HL-60 (cell line): ENCODE measurements at regions not wholly inside any gene's neighbourhood (a gene's known extent, or its start where the extent isn't known, plus 50 kb on each side); places are given as distances from the start of the nearest gene placed in this dataset.
"Not testable (repeated sequence)": the region's sequence is repeated elsewhere in the genome, so short reads cannot be mapped to it uniquely, and the experiment has no call there.

Source experiments
- DNase-seq, 2 experiments: peaks; one replicate each; pipeline ENCODE4 v3.0.0-alpha.2; 2010 to 2020; ENCODE audit warnings: low read depth in 1 of 2, low spot score in 1 of 2
- H3K27ac ChIP-seq: fragments of 250-450 bp; sonication (Bioruptor Pico); replicated peaks from 2 replicates; pipeline ENCODE4 v1.5.1; 2020; ENCODE audit warnings: mild to moderate bottlenecking, moderate library complexity
- H3K27me3 ChIP-seq: fragments of 250-450 bp; sonication (Bioruptor Pico); 2 replicates; pipeline ENCODE4 v1.5.1; 2021; ENCODE audit warnings: mild to moderate bottlenecking, moderate library complexity; ENCODE audit not compliant: insufficient read depth, poor library complexity, severe bottlenecking
- H3K4me3 ChIP-seq: replicated peaks from 2 replicates; pipeline ENCODE4 v1.5.1; 2011; ENCODE audit warnings: mild to moderate bottlenecking, control low read depth, low read length; ENCODE audit not compliant: insufficient read depth
- GABPA ChIP-seq: IDR thresholded peaks from 2 replicates; pipeline ENCODE4 v1.6.1; 2012; ENCODE audit warnings: low read depth
- POLR2AphosphoS5 ChIP-seq: IDR thresholded peaks from 2 replicates; pipeline ENCODE4 v1.6.1; 2012; ENCODE audit warnings: low read depth
- SPI1 ChIP-seq: IDR thresholded peaks from 2 replicates; pipeline ENCODE4 v1.6.1; 2012; ENCODE audit warnings: low read depth, mild to moderate bottlenecking, borderline replicate concordance
- TF ChIP-seq, protein P1 (sequence below): IDR thresholded peaks from 2 replicates; pipeline ENCODE4 v1.6.1; 2012; ENCODE audit warnings: low read depth; ENCODE audit not compliant: insufficient replicate concordance
- TF ChIP-seq, protein P2 (sequence below): IDR thresholded peaks from one replicate; pipeline ENCODE4 v1.5.1; 2011; ENCODE audit warnings: low read length, control low read depth, inconsistent platforms; ENCODE audit not compliant: insufficient read depth

DNA sequence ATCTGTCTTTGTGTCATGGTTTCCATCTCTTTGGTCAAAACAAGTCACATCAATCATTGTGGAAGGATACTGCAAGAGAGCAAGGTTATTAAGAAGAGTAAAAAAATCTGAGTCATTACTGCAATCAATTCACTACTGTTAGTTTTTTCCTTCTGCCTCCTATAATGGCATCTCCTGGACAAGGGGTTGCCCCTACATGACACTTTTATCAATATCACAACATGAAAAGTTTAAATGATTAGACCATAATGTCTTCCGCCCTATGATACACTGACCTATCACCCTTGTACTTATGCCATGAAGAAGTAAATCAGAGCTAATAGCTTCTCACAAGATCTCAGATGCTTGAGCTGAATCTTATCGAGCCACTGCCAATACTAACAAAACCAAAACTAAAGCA, 223.9 kb downstream of the KCNK2 start:
- Histone ChIP-seq H3K27ac (no peak overlapping the region), H3K4me3 (no peak overlapping the region), H3K27me3 (peaks cover 2% of the 10 kb centered on the region)
- no peak for DNase-seq
- TF ChIP-seq GABPA (no peak), SPI1 (no peak), POLR2AphosphoS5 (no peak)
- TF ChIP-seq, protein P1, sequence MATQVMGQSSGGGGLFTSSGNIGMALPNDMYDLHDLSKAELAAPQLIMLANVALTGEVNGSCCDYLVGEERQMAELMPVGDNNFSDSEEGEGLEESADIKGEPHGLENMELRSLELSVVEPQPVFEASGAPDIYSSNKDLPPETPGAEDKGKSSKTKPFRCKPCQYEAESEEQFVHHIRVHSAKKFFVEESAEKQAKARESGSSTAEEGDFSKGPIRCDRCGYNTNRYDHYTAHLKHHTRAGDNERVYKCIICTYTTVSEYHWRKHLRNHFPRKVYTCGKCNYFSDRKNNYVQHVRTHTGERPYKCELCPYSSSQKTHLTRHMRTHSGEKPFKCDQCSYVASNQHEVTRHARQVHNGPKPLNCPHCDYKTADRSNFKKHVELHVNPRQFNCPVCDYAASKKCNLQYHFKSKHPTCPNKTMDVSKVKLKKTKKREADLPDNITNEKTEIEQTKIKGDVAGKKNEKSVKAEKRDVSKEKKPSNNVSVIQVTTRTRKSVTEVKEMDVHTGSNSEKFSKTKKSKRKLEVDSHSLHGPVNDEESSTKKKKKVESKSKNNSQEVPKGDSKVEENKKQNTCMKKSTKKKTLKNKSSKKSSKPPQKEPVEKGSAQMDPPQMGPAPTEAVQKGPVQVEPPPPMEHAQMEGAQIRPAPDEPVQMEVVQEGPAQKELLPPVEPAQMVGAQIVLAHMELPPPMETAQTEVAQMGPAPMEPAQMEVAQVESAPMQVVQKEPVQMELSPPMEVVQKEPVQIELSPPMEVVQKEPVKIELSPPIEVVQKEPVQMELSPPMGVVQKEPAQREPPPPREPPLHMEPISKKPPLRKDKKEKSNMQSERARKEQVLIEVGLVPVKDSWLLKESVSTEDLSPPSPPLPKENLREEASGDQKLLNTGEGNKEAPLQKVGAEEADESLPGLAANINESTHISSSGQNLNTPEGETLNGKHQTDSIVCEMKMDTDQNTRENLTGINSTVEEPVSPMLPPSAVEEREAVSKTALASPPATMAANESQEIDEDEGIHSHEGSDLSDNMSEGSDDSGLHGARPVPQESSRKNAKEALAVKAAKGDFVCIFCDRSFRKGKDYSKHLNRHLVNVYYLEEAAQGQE = no peak
- TF ChIP-seq, protein P2, sequence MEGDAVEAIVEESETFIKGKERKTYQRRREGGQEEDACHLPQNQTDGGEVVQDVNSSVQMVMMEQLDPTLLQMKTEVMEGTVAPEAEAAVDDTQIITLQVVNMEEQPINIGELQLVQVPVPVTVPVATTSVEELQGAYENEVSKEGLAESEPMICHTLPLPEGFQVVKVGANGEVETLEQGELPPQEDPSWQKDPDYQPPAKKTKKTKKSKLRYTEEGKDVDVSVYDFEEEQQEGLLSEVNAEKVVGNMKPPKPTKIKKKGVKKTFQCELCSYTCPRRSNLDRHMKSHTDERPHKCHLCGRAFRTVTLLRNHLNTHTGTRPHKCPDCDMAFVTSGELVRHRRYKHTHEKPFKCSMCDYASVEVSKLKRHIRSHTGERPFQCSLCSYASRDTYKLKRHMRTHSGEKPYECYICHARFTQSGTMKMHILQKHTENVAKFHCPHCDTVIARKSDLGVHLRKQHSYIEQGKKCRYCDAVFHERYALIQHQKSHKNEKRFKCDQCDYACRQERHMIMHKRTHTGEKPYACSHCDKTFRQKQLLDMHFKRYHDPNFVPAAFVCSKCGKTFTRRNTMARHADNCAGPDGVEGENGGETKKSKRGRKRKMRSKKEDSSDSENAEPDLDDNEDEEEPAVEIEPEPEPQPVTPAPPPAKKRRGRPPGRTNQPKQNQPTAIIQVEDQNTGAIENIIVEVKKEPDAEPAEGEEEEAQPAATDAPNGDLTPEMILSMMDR = no peak

GRCh38 chr1:215321802-215322201, 239.3 kb downstream of the KCNK2 start:
- no peak for DNase-seq
- no peaks in the 10 kb centered on the region for H3K27me3 ChIP-seq
- no peak overlapping the region for H3K4me3 ChIP-seq
- no peak overlapping the region for H3K27ac ChIP-seq
- TF ChIP-seq SPI1 (no peak), GABPA (no peak), POLR2AphosphoS5 (no peak)
- TF ChIP-seq, protein P1 = no peak
- TF ChIP-seq, protein P2 = no peak

GRCh38 chr1:215323992-215324391, 241.5 kb downstream of the KCNK2 start:
- H3K27me3 ChIP-seq, DNase-seq, H3K27ac ChIP-seq, H3K4me3 ChIP-seq: not testable (repeated sequence)

DNA sequence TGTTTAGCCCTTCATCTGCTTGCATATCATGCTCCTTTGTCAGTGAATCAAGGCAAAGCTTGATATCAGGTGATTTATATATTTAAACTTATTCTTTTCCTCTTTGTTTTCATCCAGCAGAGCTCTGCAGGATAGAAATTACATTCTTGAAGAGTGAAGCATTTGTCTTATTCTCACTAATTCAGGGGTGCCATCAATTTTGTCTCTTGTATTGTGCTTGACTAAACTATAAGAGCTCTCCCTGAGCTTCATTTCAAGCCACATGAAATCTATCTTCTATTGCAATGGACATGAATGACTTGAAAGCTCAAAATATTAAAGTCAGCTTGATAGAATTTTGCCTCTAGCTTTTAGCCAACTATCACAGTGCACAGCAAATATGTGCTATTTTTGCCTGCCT, 236.7 kb upstream of the KCTD3 start:
- DNase-seq = no peak
- Histone ChIP-seq H3K27me3 (no peaks in the 10 kb centered on the region), H3K4me3 (no peak overlapping the region), H3K27ac (no peak overlapping the region)
- TF ChIP-seq, protein P1 = no peak
- TF ChIP-seq, protein P2 = no peak
- TF ChIP-seq SPI1 (no peak), POLR2AphosphoS5 (no peak), GABPA (no peak)
